GM21825 (cell line): ENCODE measurements at regions not wholly inside any gene's neighbourhood (a gene's known extent, or its start where the extent isn't known, plus 50 kb on each side); places are given as distances from the start of the nearest gene placed in this dataset.

Experiments used
- ATAC-seq: cut with Tn5 transposase; IDR thresholded peaks from one replicate; pipeline ENCODE4 v1.9.1; 2021; ENCODE audit warnings: mild to moderate bottlenecking, moderate library complexity; ENCODE audit not compliant: unreplicated experiment

GRCh38 chr22:49452362-49452946 lies 375.2 kb downstream of the BRD1 start:
- no peak for ATAC-seq

GRCh38 chr22:49451070-49451840 lies 376.4 kb downstream of the BRD1 start:
- no peak for ATAC-seq

- ATAC-seq, result no peak
Observed at GRCh38 chr22:49450498-49450897, 377.2 kb downstream of the BRD1 start.

- no peak for ATAC-seq
Observed at GRCh38 chr22:49449811-49450446, 377.7 kb downstream of the BRD1 start.

GRCh38 chr22:49449377-49449776 lies 378.3 kb downstream of the BRD1 start:
- no peak for ATAC-seq

- no peak for ATAC-seq
Observed at GRCh38 chr22:49448526-49448925, 379.1 kb downstream of the BRD1 start.

- ATAC-seq, result no peak
Observed at GRCh38 chr22:49447837-49448236, 379.8 kb downstream of the BRD1 start.

GRCh38 chr22:49446759-49447710 lies 380.6 kb downstream of the BRD1 start:
- no peak for ATAC-seq

GRCh38 chr22:49446145-49446758 lies 381.4 kb downstream of the BRD1 start:
- ATAC-seq, result no peak

- no peak for ATAC-seq
Observed at GRCh38 chr22:49444781-49445180, 382.9 kb downstream of the BRD1 start.

GRCh38 chr22:49440931-49441330 lies 386.7 kb downstream of the BRD1 start:
- ATAC-seq, result no peak

- ATAC-seq, result no peak
Observed at GRCh38 chr22:49439373-49439772, 388.3 kb downstream of the BRD1 start.

GRCh38 chr22:49437956-49438355 lies 389.7 kb downstream of the BRD1 start:
- ATAC-seq, result no peak

- ATAC-seq, result no peak
Observed at GRCh38 chr22:49437356-49437755, 390.3 kb downstream of the BRD1 start.

- no peak for ATAC-seq
Observed at GRCh38 chr22:49436056-49436455, 391.6 kb downstream of the BRD1 start.

- no peak for ATAC-seq
Observed at GRCh38 chr22:49435596-49435995, 392.1 kb downstream of the BRD1 start.

- no peak for ATAC-seq
Observed at GRCh38 chr22:49433717-49434611, 393.7 kb downstream of the BRD1 start.

GRCh38 chr22:49432897-49433443 lies 394.7 kb downstream of the BRD1 start:
- ATAC-seq, result no peak

GRCh38 chr22:49432211-49432896 lies 395.3 kb downstream of the BRD1 start:
- ATAC-seq, result no peak
